ENCODE measurements at regions not wholly inside any gene's neighbourhood (a gene's known extent, or its start where the extent isn't known, plus 50 kb on each side); places are given as distances from the start of the nearest gene placed in this dataset.

DNA sequence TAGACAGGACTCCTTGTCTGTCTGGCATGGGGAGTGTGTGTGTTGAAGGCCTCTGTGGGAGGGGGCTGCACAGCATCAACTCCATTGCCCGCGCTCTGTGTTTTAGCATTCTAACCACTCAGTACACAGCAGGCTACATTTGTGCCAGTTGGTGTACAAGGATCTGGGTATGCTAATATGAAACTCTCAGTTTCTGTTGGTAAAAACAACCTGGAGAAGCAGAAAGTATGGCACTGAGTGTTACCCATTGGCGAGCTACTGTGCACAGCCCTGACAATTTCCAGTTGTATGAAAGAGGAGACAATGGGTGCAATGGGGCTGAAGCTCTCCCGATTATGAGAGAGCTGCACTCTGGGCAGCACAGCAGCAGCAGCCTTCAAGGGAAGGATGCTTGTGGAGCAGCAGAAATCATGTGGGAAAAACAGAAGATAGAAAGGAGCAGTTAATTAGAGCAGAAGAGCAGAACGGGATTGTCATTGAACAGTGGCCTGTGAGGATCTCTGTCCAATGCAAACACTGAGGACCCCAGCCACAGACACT, 443.6 kb downstream of the CBLN2 start:
- no peak overlapping the region for H3K4me2 ChIP-seq (replicated peaks; ENCODE audit: extremely low read depth, low read length, poor library complexity, severe bottlenecking)
- Mint-ChIP-seq H3K27me3 (ENCODE audit: low read depth in 3 of 3) (peaks cover 0 to 1% (median 0%) of the 10 kb centered on the region in 3 donors), H3K9me3 (peaks cover 0 to 6% (median 0%) of the 10 kb centered on the region in 7 donors), H3K27ac (no peak overlapping the region), H3K4me3 (no peak overlapping the region), H3K4me1 (no peaks in the 10 kb centered on the region), H3K36me3 (no peaks in the 10 kb centered on the region)
- H3K4me1 ChIP-seq (ENCODE audit: control insufficient read depth in 1 of 2, insufficient read depth in 2 of 2, low read length in 2 of 2): no peaks in the 10 kb centered on the region
- H3K4me3 ChIP-seq (replicated peaks in 1 of 3; ENCODE audit: low read depth in 2 of 3, low read length in 3 of 3): no peak overlapping the region
- 82% methylated on average over 2 of the region's 5 CpGs for WGBS (ENCODE audit: insufficient coverage)
- intact Hi-C loops (cut with micrococcal nuclease): no loop called here
- H3K36me3 ChIP-seq (replicated peaks in 1 of 2; ENCODE audit: control insufficient read depth in 1 of 2, insufficient read depth in 2 of 2, low read length in 2 of 2): no peaks in the 10 kb centered on the region
- H4K20me1 ChIP-seq (ENCODE audit: insufficient read depth, low read length): no peaks in the 10 kb centered on the region
- no peak overlapping the region for H3K9ac ChIP-seq (ENCODE audit: insufficient read depth, low read length, poor library complexity, severe bottlenecking)
- no peak overlapping the region for H2AFZ ChIP-seq (ENCODE audit: insufficient read depth, low read depth, low read length, poor library complexity, severe bottlenecking)
- H3K9me3 ChIP-seq (replicated peaks in 1 of 2; ENCODE audit: control insufficient read depth in 1 of 2, insufficient read depth in 1 of 2, low read length in 2 of 2): peaks cover 0 to 4% of the 10 kb centered on the region in 2 donors
- H3K79me2 ChIP-seq (ENCODE audit: insufficient read depth, low read length): no peaks in the 10 kb centered on the region
- TF ChIP-seq, protein P1, sequence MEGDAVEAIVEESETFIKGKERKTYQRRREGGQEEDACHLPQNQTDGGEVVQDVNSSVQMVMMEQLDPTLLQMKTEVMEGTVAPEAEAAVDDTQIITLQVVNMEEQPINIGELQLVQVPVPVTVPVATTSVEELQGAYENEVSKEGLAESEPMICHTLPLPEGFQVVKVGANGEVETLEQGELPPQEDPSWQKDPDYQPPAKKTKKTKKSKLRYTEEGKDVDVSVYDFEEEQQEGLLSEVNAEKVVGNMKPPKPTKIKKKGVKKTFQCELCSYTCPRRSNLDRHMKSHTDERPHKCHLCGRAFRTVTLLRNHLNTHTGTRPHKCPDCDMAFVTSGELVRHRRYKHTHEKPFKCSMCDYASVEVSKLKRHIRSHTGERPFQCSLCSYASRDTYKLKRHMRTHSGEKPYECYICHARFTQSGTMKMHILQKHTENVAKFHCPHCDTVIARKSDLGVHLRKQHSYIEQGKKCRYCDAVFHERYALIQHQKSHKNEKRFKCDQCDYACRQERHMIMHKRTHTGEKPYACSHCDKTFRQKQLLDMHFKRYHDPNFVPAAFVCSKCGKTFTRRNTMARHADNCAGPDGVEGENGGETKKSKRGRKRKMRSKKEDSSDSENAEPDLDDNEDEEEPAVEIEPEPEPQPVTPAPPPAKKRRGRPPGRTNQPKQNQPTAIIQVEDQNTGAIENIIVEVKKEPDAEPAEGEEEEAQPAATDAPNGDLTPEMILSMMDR (IDR thresholded peaks at IDR 0.05): no peak
- H3K27me3 ChIP-seq (ENCODE audit: control insufficient read depth in 2 of 2, insufficient read depth in 2 of 2, low read length in 2 of 2): no peaks in the 10 kb centered on the region
- DNase-seq: no peak
- no peak overlapping the region for H3K27ac ChIP-seq (ENCODE audit: low read depth in 1 of 2, low read length in 2 of 2)

DNA sequence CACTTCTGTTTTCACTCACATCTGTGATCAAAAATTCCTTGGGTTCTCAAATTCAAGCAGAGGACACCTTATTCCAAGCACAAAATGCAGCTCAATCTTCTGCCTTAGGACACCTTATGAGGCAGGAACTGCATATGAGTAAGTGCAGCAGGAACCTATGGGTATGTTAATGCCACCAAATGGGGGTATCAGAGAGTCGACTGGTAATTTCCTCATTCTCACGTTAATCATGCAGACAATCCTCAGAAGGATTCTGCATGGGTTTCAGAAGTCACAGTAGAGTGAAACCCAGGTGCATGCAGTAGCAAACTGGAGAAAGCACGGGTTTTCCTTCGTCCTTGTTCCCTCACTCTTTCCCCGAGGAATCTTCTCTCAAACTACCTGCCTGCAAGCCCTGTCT, 452.8 kb downstream of the CBLN2 start:
- H3K9me3 Mint-ChIP-seq: no peaks in the 10 kb centered on the region
- no peaks in the 10 kb centered on the region for H3K4me1 ChIP-seq (ENCODE audit: control insufficient read depth in 1 of 2, insufficient read depth in 2 of 2, low read length in 2 of 2)
- H3K4me3 Mint-ChIP-seq: no peak overlapping the region
- H3K27me3 Mint-ChIP-seq (ENCODE audit: low read depth in 3 of 3): no peaks in the 10 kb centered on the region
- H3K27ac Mint-ChIP-seq: no peak overlapping the region
- H3K36me3 ChIP-seq (replicated peaks in 1 of 2; ENCODE audit: control insufficient read depth in 1 of 2, insufficient read depth in 2 of 2, low read length in 2 of 2): no peaks in the 10 kb centered on the region
- TF ChIP-seq, protein P1 (IDR thresholded peaks at IDR 0.05): no peak
- no peak overlapping the region for H2AFZ ChIP-seq (ENCODE audit: insufficient read depth, low read depth, low read length, poor library complexity, severe bottlenecking)
- H3K4me1 Mint-ChIP-seq: no peaks in the 10 kb centered on the region
- H3K27ac ChIP-seq (ENCODE audit: low read depth in 1 of 2, low read length in 2 of 2): no peak overlapping the region
- H4K20me1 ChIP-seq (ENCODE audit: insufficient read depth, low read length): no peaks in the 10 kb centered on the region
- no peak overlapping the region for H3K4me2 ChIP-seq (replicated peaks; ENCODE audit: extremely low read depth, low read length, poor library complexity, severe bottlenecking)
- no peaks in the 10 kb centered on the region for H3K36me3 Mint-ChIP-seq
- no peak overlapping the region for H3K4me3 ChIP-seq (replicated peaks in 1 of 3; ENCODE audit: low read depth in 2 of 3, low read length in 3 of 3)
- H3K9ac ChIP-seq (ENCODE audit: insufficient read depth, low read length, poor library complexity, severe bottlenecking): no peak overlapping the region
- no peak for DNase-seq
- 0% methylated on average over 1 of the region's 5 CpGs for WGBS (ENCODE audit: insufficient coverage)
- no peaks in the 10 kb centered on the region for H3K9me3 ChIP-seq (replicated peaks in 1 of 2; ENCODE audit: control insufficient read depth in 1 of 2, insufficient read depth in 1 of 2, low read length in 2 of 2)
- intact Hi-C loops (cut with micrococcal nuclease): no loop called here
- H3K79me2 ChIP-seq (ENCODE audit: insufficient read depth, low read length): no peaks in the 10 kb centered on the region
- H3K27me3 ChIP-seq (ENCODE audit: control insufficient read depth in 2 of 2, insufficient read depth in 2 of 2, low read length in 2 of 2): no peaks in the 10 kb centered on the region

All from CD14-positive monocyte (primary cell).